ENCODE measurements at regions not wholly inside any gene's neighbourhood (a gene's known extent, or its start where the extent isn't known, plus 50 kb on each side); places are given as distances from the start of the nearest gene placed in this dataset.

DNA sequence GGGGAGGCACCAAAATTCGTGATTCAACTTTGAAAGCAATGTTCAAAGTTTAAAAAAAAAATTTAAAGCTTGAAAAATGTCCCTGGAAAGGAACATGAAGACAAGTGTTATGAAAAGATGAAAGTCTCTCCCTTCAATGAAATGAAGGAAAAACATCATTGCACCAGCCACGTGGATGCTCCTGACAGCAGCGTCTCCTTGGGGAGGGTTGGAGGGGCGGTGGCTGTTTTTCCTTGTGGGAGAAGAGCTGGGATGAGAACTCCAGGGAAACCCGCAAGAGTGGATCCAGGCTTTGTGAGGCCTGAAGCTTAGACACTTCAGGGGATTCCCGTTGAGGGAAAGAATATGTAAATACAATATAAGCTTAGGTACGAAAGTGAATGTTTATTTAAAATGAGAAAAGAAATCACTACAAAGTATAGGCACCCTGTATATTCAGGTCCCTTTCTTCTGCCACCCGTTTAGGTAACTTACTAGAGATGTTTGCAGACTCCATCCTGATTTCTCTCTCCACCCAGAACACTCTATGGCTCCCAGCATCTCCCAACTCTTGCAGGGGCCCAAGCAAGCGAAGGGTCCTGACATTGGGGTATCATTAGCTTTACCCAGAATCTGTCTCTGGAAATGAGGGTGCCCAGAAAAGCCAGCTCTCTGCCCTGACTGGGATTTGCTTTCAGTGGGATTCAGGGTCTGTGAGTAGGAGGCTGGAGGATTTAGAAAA, 63.1 kb upstream of the BAIAP2L1 start:
- DNase-seq, result no peak
- H3K27me3 Mint-ChIP-seq (ENCODE audit: unreplicated experiment), result peaks cover 4% of the 10 kb centered on the region
- TF ChIP-seq, protein P1, sequence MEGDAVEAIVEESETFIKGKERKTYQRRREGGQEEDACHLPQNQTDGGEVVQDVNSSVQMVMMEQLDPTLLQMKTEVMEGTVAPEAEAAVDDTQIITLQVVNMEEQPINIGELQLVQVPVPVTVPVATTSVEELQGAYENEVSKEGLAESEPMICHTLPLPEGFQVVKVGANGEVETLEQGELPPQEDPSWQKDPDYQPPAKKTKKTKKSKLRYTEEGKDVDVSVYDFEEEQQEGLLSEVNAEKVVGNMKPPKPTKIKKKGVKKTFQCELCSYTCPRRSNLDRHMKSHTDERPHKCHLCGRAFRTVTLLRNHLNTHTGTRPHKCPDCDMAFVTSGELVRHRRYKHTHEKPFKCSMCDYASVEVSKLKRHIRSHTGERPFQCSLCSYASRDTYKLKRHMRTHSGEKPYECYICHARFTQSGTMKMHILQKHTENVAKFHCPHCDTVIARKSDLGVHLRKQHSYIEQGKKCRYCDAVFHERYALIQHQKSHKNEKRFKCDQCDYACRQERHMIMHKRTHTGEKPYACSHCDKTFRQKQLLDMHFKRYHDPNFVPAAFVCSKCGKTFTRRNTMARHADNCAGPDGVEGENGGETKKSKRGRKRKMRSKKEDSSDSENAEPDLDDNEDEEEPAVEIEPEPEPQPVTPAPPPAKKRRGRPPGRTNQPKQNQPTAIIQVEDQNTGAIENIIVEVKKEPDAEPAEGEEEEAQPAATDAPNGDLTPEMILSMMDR (IDR thresholded peaks at IDR 0.05; ENCODE audit: partially characterized antibody, unreplicated experiment), result no peak
- H3K9me3 Mint-ChIP-seq (ENCODE audit: unreplicated experiment), result peaks cover 2% of the 10 kb centered on the region
- H3K4me3 Mint-ChIP-seq (ENCODE audit: unreplicated experiment), result no peak overlapping the region
- no peak overlapping the region for H3K27ac Mint-ChIP-seq (ENCODE audit: unreplicated experiment)
- peaks cover 2% of the 10 kb centered on the region for H3K4me1 Mint-ChIP-seq (ENCODE audit: low read depth, unreplicated experiment)
- no peaks in the 10 kb centered on the region for H3K36me3 Mint-ChIP-seq (ENCODE audit: unreplicated experiment)

DNA sequence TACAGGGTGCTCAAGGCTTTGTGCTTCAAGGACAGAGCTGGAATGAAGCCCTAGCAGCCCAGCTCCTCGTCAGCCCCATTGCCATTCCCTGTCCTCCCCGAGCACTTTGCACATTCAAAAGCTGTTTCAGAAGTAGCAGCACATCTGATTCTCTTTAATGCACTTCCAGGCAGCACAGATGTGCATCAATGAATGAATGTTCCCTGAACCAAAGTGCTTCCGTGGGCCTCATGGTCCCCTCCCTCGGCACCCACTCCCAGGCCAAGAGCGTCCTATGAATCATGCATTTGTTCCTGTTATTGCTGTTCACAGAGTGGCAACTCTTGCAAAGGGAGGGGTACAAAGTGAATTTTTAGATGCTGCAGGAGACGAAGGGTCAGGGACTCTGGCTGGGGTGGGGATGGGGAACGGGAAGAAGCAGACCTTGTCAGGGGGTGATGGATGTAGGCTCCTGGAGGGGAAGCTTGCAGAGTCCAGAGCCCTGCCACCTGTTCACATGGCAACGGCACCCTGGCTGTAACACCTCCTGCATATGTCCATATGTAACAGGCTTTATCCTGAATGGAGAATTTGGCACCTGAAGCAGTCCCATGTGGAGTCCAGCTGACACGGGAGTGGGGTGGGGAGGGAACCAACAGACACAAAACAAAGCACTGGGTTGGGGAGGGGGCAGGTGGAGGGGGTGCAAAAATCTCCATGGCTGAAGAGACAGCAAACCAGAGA, 62.2 kb upstream of the BAIAP2L1 start:
- no peak overlapping the region for H3K4me3 Mint-ChIP-seq (ENCODE audit: unreplicated experiment)
- H3K36me3 Mint-ChIP-seq (ENCODE audit: unreplicated experiment), result no peaks in the 10 kb centered on the region
- H3K27me3 Mint-ChIP-seq (ENCODE audit: unreplicated experiment), result peaks cover 4% of the 10 kb centered on the region
- TF ChIP-seq, protein P1 (IDR thresholded peaks at IDR 0.05; ENCODE audit: partially characterized antibody, unreplicated experiment), result no peak
- peaks cover 2% of the 10 kb centered on the region for H3K9me3 Mint-ChIP-seq (ENCODE audit: unreplicated experiment)
- no peak overlapping the region for H3K27ac Mint-ChIP-seq (ENCODE audit: unreplicated experiment)
- H3K4me1 Mint-ChIP-seq (ENCODE audit: low read depth, unreplicated experiment), result peaks cover 2% of the 10 kb centered on the region
- DNase-seq, result no peak

DNA sequence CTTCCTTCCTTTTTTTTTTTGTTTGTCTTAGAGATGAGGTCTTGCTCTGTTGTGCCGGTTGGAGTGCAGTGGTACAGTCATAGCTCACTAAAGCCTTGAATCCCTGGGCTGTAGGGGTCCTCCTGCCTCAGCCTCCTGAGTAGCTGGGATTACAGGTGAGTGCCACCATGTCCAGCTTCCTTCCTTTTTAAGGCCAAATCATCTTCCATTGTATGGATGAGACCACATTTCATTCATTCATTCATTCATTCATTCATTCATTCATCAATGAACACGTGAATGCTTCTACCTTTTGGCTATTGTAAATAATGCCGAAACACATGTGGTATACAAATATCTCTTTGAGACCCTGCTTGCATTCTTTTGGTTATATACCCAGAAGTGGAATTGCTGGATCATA, 60.0 kb upstream of the BAIAP2L1 start:
- TF ChIP-seq, protein P1 (IDR thresholded peaks at IDR 0.05; ENCODE audit: partially characterized antibody, unreplicated experiment), result no peak
- no peak for DNase-seq
- peaks cover 2% of the 10 kb centered on the region for H3K27me3 Mint-ChIP-seq (ENCODE audit: unreplicated experiment)
- no peaks in the 10 kb centered on the region for H3K36me3 Mint-ChIP-seq (ENCODE audit: unreplicated experiment)
- H3K4me1 Mint-ChIP-seq (ENCODE audit: low read depth, unreplicated experiment), result peaks cover 2% of the 10 kb centered on the region
- H3K4me3 Mint-ChIP-seq (ENCODE audit: unreplicated experiment), result no peak overlapping the region
- H3K27ac Mint-ChIP-seq (ENCODE audit: unreplicated experiment), result no peak overlapping the region
- H3K9me3 Mint-ChIP-seq (ENCODE audit: unreplicated experiment), result peaks cover 2% of the 10 kb centered on the region

DNA sequence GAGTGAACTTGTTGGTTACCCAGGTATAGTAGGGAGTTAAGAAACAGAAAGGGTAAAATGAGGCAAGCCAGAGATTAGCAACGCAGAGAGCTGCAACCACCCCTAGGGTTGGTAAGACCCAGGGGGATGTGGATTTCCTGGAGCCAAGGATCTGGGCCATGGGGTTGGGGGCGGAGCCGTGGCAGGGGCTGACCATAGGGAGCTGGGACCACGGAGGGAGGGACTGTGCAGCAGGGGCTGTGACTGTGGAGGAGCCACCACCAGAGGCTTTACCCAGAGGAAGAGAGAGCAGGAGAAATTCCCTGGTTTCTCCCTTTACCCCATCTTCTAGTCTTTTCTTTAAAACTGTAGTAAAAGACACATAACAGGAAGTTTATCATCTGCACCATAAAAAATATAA, 58.6 kb upstream of the BAIAP2L1 start:
- H3K4me3 Mint-ChIP-seq (ENCODE audit: unreplicated experiment), result no peak overlapping the region
- TF ChIP-seq, protein P1 (IDR thresholded peaks at IDR 0.05; ENCODE audit: partially characterized antibody, unreplicated experiment), result no peak
- no peak for DNase-seq
- peaks cover 2% of the 10 kb centered on the region for H3K9me3 Mint-ChIP-seq (ENCODE audit: unreplicated experiment)
- H3K27ac Mint-ChIP-seq (ENCODE audit: unreplicated experiment), result no peak overlapping the region
- peaks cover 2% of the 10 kb centered on the region for H3K4me1 Mint-ChIP-seq (ENCODE audit: low read depth, unreplicated experiment)
- no peaks in the 10 kb centered on the region for H3K36me3 Mint-ChIP-seq (ENCODE audit: unreplicated experiment)
- peaks cover 2% of the 10 kb centered on the region for H3K27me3 Mint-ChIP-seq (ENCODE audit: unreplicated experiment)

Measured in glutamatergic neuron (in vitro differentiated cells).